ENCODE measurements at regions not wholly inside any gene's neighbourhood (a gene's known extent, or its start where the extent isn't known, plus 50 kb on each side); places are given as distances from the start of the nearest gene placed in this dataset.

DNA sequence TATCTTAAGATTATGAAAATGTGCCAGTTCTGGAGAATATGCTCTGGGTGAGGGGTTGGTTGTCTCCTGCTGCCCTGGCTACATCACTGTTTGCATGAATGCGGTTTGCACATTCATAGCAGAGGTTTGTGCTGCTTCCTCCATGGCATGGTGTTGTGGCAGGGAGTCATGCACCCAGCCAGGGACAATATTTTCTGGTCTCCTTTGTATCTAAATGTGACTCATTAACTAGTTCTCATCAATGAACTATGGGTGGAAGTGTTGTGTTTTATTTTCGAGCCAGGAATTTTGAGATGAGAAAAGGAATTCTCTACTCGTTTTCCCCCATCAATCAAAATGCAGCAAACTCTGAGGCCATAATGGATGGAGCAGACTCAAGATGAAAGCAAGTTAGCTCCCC is 527.3 kb downstream of the SNAPC1 start:
- TF ChIP-seq POLR2A (IDR thresholded peaks at IDR 0.05) = no peak
- TF ChIP-seq, protein P1, sequence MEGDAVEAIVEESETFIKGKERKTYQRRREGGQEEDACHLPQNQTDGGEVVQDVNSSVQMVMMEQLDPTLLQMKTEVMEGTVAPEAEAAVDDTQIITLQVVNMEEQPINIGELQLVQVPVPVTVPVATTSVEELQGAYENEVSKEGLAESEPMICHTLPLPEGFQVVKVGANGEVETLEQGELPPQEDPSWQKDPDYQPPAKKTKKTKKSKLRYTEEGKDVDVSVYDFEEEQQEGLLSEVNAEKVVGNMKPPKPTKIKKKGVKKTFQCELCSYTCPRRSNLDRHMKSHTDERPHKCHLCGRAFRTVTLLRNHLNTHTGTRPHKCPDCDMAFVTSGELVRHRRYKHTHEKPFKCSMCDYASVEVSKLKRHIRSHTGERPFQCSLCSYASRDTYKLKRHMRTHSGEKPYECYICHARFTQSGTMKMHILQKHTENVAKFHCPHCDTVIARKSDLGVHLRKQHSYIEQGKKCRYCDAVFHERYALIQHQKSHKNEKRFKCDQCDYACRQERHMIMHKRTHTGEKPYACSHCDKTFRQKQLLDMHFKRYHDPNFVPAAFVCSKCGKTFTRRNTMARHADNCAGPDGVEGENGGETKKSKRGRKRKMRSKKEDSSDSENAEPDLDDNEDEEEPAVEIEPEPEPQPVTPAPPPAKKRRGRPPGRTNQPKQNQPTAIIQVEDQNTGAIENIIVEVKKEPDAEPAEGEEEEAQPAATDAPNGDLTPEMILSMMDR (IDR thresholded peaks at IDR 0.05) = no peak

Data from heart left ventricle (tissue), 13 donors.